ENCODE measurements at regions not wholly inside any gene's neighbourhood (a gene's known extent, or its start where the extent isn't known, plus 50 kb on each side); places are given as distances from the start of the nearest gene placed in this dataset.

DNA sequence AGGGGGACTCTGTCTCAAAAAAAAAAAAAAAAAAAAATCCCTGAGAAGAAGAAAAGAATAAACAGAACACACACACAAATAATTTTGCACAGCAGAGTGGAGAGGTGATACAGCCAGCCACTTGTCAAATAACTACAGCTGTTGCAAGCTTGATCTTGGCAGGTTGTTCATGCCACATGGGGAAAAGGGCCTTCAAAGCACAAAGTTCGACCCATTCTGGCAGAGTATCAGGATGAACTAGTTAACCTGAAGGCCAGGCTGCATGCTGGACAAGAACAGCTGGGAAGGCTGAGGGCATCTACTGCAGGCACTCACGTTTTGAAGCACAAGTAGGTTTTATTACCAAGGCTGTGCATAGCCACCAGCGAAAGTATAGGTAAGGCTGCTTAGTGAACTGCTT is 104.1 kb downstream of the KCTD15 start:
- no peak for DNase-seq

- no peak for DNase-seq
Observed at GRCh38 chr19:33902395-33902794, 105.7 kb downstream of the KCTD15 start.

DNA sequence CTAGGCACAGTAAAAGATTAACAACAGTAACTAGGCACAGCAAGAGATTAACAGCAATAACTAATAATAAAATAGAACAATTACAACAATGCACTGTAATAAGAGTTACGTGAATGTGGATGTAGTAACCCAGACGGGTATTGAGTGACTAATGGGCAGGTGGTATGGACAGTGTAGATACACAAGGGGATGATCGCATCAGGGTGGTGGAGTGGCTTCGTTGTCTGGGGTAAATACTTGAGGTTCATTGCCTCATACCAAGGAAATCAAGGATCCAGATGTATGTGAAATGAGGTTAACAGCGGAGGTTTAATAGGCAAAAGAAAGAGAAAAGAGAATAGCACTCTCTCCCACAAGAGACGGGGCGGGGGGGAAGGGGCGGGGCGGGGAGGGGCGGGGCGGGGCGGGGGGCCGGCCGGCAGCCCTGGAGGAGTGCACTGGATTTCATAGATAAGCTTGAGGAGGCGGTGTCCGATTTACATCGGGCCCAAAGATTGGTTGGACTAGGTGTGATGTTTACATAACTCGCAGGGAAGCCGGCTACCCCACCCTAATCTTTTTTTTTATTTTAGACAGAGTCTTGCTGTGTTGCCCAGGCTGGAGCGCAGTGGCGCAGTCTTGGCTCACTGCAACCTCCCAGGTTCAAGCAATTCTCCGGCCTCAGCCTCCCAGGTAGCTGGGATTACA is 106.3 kb downstream of the KCTD15 start:
- DNase-seq, result no peak

GRCh38 chr19:33903489-33903850 is 106.8 kb downstream of the KCTD15 start:
- DNase-seq, result no peak

DNA sequence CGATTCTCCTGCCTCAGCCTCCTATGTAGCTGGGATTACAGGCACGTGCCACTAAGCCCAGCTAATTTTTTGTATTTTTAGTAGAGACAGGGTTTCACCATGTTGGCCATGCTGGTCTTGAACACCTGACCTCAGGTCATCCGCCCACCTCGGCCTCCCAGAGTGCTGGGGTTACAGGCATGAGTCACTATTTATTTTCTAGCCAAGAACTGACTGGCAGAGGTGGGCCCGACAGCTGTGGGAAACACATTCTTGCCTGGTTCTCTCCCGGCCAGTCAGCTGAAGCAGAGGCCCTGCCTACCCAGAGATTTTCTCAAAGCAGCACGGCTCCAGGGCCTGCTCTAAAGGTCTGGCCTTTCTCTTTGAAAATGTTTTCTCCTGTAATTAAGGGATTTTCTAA is 108.0 kb downstream of the KCTD15 start:
- DNase-seq, result no peak

DNA sequence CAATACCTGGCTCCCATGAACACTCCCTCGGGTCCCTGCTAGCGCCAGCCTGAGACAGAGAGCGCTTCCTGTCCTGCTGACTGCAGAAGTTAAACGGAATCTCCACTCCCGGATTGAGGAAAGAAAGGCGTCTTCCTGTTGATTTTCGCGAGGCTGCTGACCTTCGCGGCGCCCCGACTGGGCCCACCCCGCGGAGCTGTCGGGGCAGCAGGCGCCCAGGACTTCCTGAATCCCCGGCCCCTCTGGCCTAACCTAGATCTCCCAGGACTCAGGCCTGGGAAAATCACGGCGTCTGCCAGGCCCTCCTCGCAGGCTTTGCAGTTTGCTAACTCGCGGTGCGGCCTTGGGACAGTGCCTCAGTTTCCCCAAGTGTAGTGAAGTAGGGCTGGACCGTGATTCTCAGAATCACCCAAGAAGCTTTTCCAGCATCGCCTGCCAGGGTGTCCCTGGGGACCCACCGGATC is 108.8 kb downstream of the KCTD15 start:
- DNase-seq, result no peak

GRCh38 chr19:33905937-33906577 is 109.4 kb downstream of the KCTD15 start:
- DNase-seq, result no peak

DNA sequence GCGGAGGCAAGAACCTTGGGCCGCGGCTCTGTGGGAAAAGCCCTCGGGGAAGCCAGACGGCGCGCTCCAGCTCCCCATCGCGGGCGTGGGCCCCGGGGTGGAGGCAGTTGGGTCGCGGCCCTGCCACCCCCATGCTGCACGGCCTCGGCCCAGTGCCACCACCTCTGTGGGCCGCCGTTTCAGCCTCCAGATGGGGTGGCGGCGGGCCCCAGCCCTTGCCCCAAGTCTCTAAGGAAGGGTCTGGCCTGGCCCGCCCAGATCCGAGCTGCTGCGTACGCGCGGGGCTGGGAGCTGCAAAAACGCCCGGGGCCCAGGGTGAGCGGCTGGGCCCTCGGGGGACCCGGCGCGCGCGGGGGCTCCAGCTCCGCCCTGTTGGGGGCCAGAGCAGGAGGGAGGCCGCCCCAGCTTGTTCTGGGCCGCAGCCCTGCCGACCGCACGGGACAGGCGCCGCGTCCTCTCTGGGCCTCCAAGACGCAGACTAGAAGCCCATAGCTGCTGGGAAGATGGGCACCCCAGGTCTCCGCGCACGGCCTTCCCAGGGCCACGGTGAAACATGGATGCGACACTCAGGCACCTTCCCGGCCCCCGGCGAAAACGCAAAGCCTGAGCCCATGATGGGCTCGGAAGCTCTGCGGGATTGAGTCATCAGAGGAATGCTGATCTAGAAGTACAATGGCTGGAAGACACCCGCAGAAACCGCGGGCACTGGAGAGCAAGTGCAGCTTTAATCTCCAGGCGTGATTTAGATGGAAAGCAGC is 110.1 kb downstream of the KCTD15 start:
- no peak for DNase-seq

DNA sequence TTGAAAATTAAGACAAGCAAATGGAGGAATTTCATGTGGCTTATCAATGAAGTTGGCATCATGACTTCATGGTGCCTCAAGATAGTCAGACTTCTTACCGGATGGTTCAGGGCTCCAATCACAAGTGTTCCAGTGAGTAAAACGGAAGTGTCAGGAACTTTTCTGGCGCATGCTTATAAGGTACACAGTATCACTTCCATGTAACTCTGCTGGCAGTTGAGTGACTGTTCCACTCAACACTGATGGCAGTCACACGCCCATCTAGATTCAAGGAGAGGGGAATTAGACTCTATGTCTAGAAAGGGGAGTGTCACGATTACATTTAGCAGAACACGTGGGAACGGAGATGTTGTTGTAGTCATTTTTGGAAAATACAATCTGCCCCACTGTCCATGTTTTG is 114.3 kb downstream of the KCTD15 start:
- DNase-seq, result no peak

GRCh38 chr19:33914599-33914998 is 117.9 kb downstream of the KCTD15 start:
- no peak for DNase-seq

GRCh38 chr19:33916792-33917191 is 120.1 kb downstream of the KCTD15 start:
- no peak for DNase-seq

GRCh38 chr19:33919291-33919690 is 122.6 kb downstream of the KCTD15 start:
- DNase-seq, result no peak

DNA sequence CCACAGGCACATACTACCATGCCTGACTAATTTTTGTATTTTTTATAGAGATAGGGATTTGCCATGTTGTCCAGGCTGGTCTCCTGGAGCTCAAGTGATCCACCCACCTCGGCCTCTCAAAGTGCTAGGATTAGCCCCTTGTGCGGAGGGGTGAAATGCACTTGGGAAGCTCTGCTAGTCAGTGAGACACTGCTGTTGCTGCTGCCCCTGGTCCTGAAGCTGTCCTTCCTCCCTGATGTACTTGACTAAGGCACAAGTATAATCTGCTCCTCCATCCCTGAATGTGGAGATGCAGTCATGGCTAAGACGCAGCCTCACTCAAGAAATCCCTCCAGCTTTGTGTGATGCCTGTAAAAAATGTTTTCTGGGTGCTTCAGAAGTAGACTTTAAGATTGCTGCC is 124.5 kb downstream of the KCTD15 start:
- no peak for DNase-seq

GRCh38 chr19:33926306-33926705 is 129.6 kb downstream of the KCTD15 start:
- no peak for DNase-seq

DNA sequence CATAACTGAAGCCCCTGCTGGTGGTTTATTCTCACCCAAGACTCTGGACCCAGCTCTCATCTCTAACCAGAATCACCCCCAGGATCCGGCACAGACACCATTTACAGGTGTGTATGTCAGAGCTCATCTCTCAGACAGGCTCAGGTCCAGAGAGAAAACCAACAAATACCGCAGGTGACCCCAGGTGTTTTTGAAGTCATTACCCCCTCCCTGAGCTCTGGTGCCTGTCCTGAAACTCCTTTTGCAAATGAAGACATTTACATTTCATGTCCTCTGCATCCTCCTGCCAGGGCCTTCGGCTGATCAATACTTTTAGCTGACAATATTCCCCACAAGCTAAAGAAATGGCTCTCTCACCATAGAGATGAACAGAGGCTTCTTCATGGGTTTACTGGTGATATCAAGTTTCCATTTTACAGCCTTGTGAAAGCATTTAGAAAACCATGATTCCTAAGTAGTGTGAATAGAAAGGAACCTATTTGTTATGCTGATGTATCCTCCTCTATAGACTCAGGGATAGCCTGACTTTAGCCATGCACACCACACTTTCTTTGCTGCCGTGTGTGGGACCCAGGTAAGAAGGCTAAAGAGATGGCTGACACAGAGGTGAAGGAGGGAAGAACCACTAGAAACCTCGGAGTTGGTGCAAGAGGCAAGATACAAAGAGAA is 131.3 kb downstream of the KCTD15 start:
- DNase-seq, result no peak

DNA sequence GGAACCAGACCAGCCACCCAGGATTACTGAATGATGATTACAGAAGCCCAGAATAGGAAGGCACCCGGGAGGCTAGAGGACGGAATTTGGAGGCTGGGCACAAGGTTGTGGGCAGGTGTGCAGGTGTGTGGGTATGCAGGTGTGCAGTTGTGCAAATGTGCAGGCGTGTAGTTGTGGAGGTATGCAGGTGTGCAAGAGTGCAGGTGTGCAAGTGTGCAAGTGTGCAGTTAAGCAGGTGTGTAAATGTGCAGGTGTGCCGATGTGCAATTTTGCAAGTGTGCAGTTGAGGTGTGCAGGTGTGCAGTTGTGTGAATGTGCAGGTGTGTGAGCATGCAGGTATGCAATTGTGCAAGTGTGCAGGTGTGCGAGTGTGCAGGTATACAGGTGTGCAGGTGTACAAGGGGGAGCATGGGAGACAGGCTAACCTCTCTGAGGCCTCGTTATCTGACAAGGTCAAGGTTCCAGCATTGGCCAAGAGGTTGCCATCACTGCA is 131.8 kb downstream of the KCTD15 start:
- DNase-seq, result no peak

GRCh38 chr19:33933931-33934330 is 137.3 kb downstream of the KCTD15 start:
- DNase-seq, result no peak

DNA sequence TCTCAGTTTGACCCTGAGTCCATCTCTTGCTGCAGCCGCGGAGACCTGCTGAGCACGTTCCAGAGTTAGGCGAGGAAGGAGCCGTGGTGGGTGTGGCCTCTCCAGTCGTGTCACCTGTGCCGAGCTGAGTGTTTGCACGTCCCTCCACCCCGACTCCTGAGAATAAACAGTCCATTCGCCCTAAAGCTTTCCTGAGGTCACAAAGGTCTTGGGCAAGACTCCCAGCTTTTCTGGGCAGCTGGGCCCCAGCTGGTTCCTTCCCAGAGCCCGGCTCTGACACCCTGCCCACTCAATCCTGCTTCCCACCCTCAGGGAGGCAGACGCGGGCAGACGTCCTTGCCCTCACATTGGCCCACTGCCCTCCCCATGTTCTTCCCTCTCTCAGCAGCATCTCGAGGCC is 142.2 kb downstream of the KCTD15 start:
- DNase-seq, result no peak

DNA sequence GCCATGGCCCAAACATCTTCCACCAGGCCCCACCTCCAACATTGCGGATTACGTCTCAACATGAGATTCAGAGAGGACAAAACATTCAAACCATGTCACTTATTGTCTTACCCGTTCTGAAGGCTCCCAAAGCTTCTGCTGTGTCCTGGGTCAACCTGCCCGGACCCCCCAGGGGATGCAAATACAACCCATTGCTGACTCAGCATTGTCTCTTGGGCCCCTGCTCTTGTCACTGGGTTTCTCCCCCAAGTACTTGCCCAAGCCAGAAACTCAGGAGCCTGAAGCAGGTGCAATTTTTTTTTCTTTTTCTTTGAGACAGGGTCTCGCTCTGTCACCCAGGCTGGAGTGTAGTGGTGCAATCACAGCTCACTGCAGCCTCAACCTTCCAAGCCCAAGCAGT is 144.5 kb downstream of the KCTD15 start:
- no peak for DNase-seq

- no peak for DNase-seq
Observed at GRCh38 chr19:33946535-33947264, 150.0 kb downstream of the KCTD15 start.

- DNase-seq, result no peak
Observed at GRCh38 chr19:33947265-33947964, 150.7 kb downstream of the KCTD15 start.
